ENCODE measurements at regions not wholly inside any gene's neighbourhood (a gene's known extent, or its start where the extent isn't known, plus 50 kb on each side); places are given as distances from the start of the nearest gene placed in this dataset.

DNA sequence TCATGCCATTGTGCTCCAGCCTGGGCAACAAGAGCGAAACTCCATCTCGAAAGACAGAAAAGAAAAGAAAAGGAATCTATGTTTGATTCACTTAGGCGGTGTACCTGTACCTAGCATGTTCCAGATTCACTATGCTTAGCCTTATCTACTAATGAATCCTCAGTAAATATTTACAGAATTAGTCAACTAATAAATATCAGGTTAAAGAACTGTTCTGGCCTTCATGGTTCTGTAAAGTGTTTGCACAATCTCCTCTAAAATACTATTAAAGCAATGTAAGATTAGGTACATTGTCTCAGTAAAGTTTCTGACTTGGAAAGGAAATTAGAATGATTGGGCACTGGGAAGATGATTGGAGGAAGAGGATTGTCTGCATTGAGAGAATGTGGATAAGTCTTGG, 2770.4 kb downstream of the PCDH9 start:
- Histone ChIP-seq H3K27me3 (ENCODE audit: insufficient read depth, low read length) (no peaks in the 10 kb centered on the region), H3K23ac (ENCODE audit: insufficient read length, low read depth, low read length) (no peak overlapping the region), H3K27ac (ENCODE audit: insufficient read length, low read depth, low read length) (no peak overlapping the region), H3K56ac (ENCODE audit: insufficient read length, low read depth, low read length) (no peak overlapping the region), H2BK120ac (ENCODE audit: low read depth, low read length, poor library complexity, severe bottlenecking) (no peak overlapping the region), H4K20me1 (ENCODE audit: control insufficient read depth, insufficient read depth, insufficient read length) (no peaks in the 10 kb centered on the region), H3K14ac (ENCODE audit: insufficient read depth, low read length) (no peak overlapping the region), H2AFZ (ENCODE audit: low read length) (no peak overlapping the region), H3K23me2 (ENCODE audit: insufficient read length, low read depth, low read length, poor library complexity, severe bottlenecking) (peaks cover 2% of the 10 kb centered on the region), H3T11ph (ENCODE audit: low read length) (no peak overlapping the region), H4K91ac (ENCODE audit: insufficient read length, low read depth, low read length) (no peak overlapping the region), H3K9me3 (ENCODE audit: control insufficient read depth, low read depth, low read length) (no peaks in the 10 kb centered on the region), H2BK5ac (ENCODE audit: insufficient read length, low read length) (no peak overlapping the region), H3K4me1 (ENCODE audit: insufficient read depth, low read length) (no peaks in the 10 kb centered on the region), H3K9ac (ENCODE audit: extremely low read depth, insufficient read length, low read length) (no peak overlapping the region), H2BK12ac (ENCODE audit: insufficient read length, low read depth, low read length) (no peak overlapping the region), H3K4ac (ENCODE audit: low read depth, low read length) (no peak overlapping the region), H4K8ac (replicated peaks; ENCODE audit: insufficient read length, low read depth, low read length) (no peak overlapping the region), H3K79me2 (ENCODE audit: insufficient read depth, low read length) (no peaks in the 10 kb centered on the region), H2AK5ac (ENCODE audit: insufficient read length, low read length) (no peak overlapping the region), H3K4me2 (ENCODE audit: insufficient read depth, insufficient read length, low read length) (no peak overlapping the region), H2BK20ac (ENCODE audit: low read depth, low read length, poor library complexity, severe bottlenecking) (no peak overlapping the region), H2BK15ac (ENCODE audit: low read depth, low read length) (no peak overlapping the region), H3K79me1 (ENCODE audit: insufficient read depth, low read depth, low read length, poor library complexity, severe bottlenecking) (no peaks in the 10 kb centered on the region), H3K18ac (ENCODE audit: insufficient read length, low read depth, low read length) (no peak overlapping the region), H4K5ac (ENCODE audit: insufficient read length, low read depth, low read length) (no peak overlapping the region)
- TF ChIP-seq, protein P1, sequence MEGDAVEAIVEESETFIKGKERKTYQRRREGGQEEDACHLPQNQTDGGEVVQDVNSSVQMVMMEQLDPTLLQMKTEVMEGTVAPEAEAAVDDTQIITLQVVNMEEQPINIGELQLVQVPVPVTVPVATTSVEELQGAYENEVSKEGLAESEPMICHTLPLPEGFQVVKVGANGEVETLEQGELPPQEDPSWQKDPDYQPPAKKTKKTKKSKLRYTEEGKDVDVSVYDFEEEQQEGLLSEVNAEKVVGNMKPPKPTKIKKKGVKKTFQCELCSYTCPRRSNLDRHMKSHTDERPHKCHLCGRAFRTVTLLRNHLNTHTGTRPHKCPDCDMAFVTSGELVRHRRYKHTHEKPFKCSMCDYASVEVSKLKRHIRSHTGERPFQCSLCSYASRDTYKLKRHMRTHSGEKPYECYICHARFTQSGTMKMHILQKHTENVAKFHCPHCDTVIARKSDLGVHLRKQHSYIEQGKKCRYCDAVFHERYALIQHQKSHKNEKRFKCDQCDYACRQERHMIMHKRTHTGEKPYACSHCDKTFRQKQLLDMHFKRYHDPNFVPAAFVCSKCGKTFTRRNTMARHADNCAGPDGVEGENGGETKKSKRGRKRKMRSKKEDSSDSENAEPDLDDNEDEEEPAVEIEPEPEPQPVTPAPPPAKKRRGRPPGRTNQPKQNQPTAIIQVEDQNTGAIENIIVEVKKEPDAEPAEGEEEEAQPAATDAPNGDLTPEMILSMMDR (conservative IDR thresholded peaks at IDR 0.05): no peak
- Mint-ChIP-seq H3K4me1 (peaks cover 4 to 11% of the 10 kb centered on the region in 2 experiments), H3K36me3 (ENCODE audit: insufficient read depth in 1 of 3, low read depth in 3 of 3) (no peaks in the 10 kb centered on the region; a peak in 1 of 7 replicates), H3K27ac (0 out of 7 replicates have a peak overlapping the region, but pooled peaks of 1 of the 3 experiments have one; percentile 37), H3K27me3 (ENCODE audit: low read depth) (no peaks in the 10 kb centered on the region), H3K4me3 (no peak overlapping the region), H3K9me3 (peaks cover 0 to 3% of the 10 kb centered on the region in 2 experiments; a peak in 1 of 5 replicates)
- no peak for DNase-seq
- WGBS (ENCODE audit: extremely low coverage, insufficient read length, low lambda C conversion rate): no CpG with 5 or more reads among the region's 3 CpGs
